Ammon's horn (tissue), 1 donor: ENCODE measurements at regions not wholly inside any gene's neighbourhood (a gene's known extent, or its start where the extent isn't known, plus 50 kb on each side); places are given as distances from the start of the nearest gene placed in this dataset.
"Not testable (repeated sequence)": the region's sequence is repeated elsewhere in the genome, so short reads cannot be mapped to it uniquely, and the experiment has no call there.

Experiments used
- DNase-seq: peaks from one replicate; pipeline ENCODE4 v3.0.0-alpha.2; 2016; ENCODE audit warnings: low spot score

DNA sequence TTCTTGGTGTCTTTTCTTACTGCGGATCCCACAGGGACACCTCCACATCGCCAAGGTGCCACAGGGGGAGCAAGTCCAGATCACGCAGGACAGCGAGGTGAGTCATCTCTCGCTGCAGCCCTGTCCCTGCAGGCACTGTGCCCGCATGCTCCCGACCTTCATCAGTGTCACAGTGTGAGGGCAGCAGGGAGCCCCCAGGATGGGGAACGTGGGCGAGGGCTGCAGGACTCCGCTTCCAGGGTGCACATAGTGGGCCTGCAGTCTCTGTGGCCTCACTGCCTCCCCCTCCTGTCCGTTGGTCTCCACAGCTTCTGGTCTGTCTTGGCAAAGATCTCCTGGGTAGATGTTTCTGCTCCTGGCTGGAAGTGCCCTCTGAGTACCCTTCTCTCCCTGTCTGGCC, 78.0 kb downstream of the NPIPB11 start:
- not testable (repeated sequence) for DNase-seq

- DNase-seq = not testable (repeated sequence)
These were observed 78.7 kb downstream of the NPIPB11 start for GRCh38 chr16:29327631-29328408.

GRCh38 chr16:29326164-29327125, 80.1 kb downstream of the NPIPB11 start:
- not testable (repeated sequence) for DNase-seq

DNA sequence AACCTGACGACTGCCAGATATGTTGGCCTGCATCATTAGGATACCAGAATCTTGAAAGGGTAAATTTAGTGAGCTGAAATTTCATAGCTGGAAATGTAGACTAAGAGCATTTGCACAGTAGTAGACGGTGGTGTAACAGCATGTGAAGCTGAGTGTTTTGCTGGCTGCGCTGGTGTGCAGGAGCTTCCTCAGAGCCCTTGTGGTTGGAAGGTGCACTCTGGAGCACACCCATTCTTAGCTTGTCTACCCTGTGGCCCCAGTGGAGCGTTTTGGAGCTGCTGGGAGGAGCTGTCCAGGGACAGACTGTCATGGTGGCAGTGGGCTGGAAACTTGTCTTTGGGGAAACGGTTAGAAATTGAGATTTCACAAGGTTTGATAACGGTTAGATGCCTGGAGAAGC, 82.8 kb downstream of the NPIPB11 start:
- DNase-seq = not testable (repeated sequence)

DNA sequence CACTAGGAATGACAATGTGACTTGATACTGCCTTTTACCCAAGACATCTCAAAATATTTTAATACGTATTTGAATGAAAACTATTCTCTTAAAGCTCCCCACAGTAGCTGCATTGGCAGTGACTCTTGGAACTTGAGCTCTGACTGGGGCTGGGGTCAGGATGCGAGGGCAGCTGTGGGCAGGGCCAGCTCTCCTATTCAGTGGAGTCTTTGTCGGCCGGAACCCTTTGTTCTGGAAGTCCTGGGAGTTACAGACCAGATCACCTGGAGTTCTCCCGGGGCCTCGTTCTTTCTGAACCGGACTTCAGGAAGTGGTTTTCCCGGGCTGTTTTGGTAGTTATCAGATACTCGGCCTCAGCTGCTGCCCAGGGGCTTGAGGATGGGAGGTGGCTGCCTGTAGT, 84.9 kb downstream of the NPIPB11 start:
- no peak for DNase-seq

DNA sequence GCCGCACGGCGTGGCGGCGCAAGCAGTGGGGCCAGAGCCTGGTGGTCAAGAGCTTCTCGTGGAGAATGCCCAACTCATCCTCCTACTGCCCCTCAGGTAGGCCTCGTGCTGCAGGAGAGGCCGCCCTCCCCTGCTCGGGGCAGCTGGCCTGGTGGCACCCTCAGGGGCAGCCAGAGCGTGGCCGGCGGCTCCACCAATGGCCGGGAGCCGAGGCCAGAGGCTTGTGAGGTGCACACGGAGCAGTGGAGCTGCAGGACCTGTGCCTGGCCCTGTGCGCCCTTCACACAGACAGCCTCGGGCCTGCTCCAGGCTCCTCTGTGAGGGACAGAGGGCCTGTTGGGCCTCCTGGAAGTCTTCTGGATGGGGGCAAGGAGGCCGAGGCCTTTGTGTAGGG, 85.5 kb downstream of the NPIPB11 start:
- DNase-seq = no peak

DNA sequence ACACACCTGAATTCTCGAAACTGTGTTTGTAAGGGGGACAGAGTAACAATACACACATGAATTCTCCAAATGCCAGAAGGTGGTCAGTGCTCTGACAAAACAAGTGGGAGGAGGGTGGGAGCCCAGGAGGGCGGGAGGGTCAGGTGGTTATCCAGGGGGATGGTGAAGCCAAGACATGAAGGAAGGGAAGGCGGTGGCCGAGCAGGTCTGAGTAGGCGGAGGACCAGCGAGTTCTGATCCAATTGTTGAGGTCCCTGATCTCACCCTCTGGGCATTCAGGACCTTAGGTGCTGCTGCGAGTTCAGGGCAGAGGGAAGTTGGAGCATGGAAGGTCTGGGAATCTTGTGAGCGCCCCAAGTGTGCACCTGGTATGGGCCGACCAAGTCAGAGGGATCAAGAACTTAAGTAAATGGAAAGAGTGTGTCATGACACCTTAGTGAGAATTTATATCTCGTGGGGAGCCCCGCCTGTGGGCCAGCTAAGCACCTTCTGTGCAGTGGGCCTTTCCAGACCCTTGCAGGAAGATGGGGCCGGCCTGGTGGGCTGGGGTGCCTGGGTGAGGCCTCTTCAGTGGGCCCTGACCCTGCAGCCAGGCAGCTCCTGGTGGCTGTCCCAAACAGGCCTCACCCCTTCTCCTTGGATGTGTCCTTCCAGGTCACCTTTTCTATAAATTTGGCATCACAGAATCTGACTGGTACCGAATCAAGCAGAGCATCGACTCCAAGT, 86.1 kb downstream of the NPIPB11 start:
- no peak for DNase-seq

GRCh38 chr16:29319726-29320125, 86.8 kb downstream of the NPIPB11 start:
- no peak for DNase-seq

DNA sequence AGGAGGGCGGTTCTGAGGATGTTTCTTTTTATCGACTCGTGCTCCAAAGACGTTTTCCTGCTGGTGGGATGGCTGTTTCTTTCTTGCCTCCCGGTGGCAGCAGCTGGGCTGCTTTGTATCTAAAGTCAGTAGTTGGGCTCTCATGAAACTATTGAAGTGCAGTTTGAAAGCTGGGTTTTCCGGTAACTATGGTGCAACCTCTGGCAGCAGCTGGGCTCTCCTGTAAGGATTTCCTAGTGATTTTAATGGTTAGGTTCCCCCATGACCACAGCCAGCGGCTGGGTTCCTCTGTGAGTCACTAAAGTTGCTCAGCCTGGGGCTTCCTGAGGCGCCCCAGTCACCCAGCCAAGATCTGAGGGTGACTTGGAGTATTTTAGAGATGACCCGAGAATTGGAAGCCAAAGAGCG, 87.9 kb downstream of the NPIPB11 start:
- not testable (repeated sequence) for DNase-seq

- DNase-seq = no peak
These were observed 88.5 kb downstream of the NPIPB11 start for GRCh38 chr16:29318037-29318436.

DNA sequence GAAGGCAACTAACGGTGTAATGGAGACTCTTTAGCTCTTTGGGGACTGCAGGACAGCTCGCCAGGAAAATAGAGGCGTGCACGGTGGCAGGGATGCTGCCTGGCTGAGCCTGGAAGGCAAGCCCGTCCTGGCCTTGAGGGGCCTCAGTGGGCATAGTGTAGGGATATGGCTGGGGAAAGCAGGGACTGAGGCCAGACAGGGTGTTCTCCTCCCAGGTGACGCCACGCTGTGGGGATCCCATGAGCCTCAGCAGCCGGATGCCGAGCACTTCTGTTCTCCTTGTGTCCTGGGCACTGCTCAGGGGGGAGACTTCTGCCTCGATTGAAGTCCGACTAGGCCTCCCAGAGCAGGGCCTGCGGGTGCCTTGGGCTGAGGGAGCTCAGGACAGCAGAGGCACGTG, 89.2 kb downstream of the NPIPB11 start:
- no peak for DNase-seq

DNA sequence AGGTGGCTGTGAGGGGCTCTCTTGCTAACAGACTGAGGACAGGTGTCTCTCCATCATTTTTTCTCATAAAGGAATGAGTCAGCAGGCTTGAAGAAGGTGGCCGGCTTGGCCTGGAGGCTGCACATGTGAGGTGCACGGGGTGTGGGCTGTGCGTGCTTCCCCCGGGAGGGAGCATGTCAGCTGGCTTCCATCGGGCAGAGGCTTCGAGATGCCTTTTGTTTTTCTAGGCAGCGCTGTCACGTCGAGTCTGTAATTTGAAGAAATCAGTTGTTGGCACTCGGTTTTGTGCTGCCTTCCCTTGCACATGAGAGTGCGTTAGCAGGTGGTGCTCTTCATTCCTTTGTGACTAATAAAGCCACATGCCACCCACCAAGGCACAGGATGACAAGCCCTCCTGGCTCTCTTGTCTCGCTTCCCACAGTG, 89.7 kb downstream of the NPIPB11 start:
- peak; percentile 25 for DNase-seq

GRCh38 chr16:29315916-29316517, 90.5 kb downstream of the NPIPB11 start:
- DNase-seq = no peak

DNA sequence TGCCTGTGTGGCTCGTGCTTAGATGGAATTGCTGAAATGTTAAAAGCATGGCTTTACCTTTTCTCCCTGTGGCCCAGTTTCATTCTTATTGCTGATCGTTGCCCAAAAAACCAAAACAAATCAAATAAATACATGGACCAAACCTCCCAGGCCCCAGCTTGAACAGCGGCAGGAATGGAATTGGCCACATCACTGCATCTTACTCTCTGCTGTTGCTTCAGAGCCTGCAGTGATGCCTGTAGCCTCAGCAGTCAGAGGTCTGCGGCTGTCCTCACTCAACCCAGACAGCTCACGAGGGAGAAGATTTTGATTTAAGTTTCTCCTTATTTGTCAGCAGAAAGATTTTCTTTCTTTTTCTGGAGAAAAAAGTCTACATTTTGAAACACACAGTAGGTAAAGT, 91.5 kb downstream of the NPIPB11 start:
- no peak for DNase-seq

DNA sequence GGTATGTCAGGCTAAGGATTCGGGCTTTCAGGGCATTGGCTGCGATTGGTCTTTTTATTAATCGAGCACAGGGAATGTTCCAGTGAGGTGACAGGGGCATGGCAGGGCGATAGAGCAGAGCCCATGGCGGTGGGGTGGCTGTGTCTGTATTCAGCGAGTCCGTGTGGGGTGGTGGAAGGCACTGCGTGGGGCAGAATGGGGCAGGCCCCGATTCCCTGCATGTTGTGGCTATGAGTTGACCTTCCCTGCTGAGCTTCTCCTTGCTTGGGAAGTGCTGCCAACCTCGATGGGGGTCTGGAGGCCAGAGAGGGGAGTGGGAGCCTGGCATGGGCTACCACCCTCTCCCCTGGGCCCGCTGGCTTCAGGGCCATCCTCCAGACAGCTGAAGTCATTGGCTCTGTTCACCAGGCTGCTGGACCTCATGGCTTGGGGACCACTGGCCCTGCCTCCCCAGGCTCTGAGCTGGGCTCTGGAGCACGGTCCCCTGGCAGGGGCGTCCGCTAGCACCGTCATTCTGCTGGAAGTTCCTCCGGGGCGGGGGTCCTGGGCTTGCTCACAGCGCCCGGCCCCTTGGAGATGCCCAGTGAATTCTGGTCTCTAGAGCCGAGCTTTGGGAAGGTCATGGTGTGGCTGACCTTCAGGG, 92.1 kb downstream of the NPIPB11 start:
- DNase-seq = no peak

DNA sequence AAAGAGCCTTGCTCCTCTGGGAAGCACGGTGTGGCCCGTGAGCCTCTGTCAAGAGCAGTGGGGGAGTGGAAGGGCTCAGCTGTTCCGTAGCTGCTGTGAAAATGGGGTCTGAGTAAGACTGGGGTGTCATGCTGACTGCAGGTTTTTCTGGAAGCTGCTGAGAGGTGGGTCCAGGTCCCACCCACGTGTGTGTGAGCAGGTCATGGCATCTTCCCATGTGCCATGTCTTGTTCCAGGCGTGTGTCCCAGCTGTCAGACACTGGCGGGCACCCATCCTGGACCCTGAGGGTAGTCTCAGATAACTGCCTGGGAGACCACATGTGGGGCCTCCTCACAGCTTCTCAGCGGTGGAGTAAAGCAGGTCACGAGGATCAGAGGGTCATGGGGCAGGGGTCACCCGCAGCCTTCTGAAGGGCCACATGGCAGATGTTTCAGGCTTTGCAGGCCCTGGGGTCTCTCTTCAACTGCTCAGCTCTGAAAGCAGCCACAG, 92.9 kb downstream of the NPIPB11 start:
- DNase-seq = no peak

- no peak for DNase-seq
These were observed 93.5 kb downstream of the NPIPB11 start for GRCh38 chr16:29312835-29313558.

- DNase-seq = not testable (repeated sequence)
These were observed 94.2 kb downstream of the NPIPB11 start for GRCh38 chr16:29312345-29312675.

GRCh38 chr16:29311461-29312344, 94.8 kb downstream of the NPIPB11 start:
- no peak for DNase-seq
